Activated CD8-positive, alpha-beta T cell treated with anti-CD3 and anti-CD28 coated beads for 36 hours (primary cell): ENCODE measurements at regions not wholly inside any gene's neighbourhood (a gene's known extent, or its start where the extent isn't known, plus 50 kb on each side); places are given as distances from the start of the nearest gene placed in this dataset.

Source experiments
- ATAC-seq: fragments of 200-7000 bp; cut with Tn5 transposase; one replicate; pipeline ENCODE4 v1.10.0; 2021; ENCODE audit warnings: mild to moderate bottlenecking, moderate library complexity
- CTCF ChIA-PET: fragments of 350-600 bp; sonication (Branson Sonifier 250); formaldehyde crosslinking; loops from one replicate; lab custom pipeline; 2021; ENCODE audit warnings: antibody characterized with exemption; lab: Charles Lee
- POLR2A ChIA-PET: fragments of 350-600 bp; sonication (Branson Sonifier 250); formaldehyde crosslinking; loops from one replicate; lab custom pipeline; 2021; ENCODE audit warnings: antibody characterized with exemption; lab: Charles Lee
- DNase-seq: peaks from one replicate; pipeline ENCODE4 v3.0.0-alpha.2; 2020
- H3K27ac Mint-ChIP-seq: one replicate; pipeline ENCODE4 v1.8.0; 2021; ENCODE audit warnings: mild to moderate bottlenecking, mixed read lengths
- H3K27me3 Mint-ChIP-seq: one replicate; pipeline ENCODE4 v1.8.0; 2021; ENCODE audit warnings: mixed read lengths
- H3K36me3 Mint-ChIP-seq: one replicate; pipeline ENCODE4 v1.8.0; 2021; ENCODE audit warnings: low read depth, mixed read lengths
- H3K4me1 Mint-ChIP-seq: one replicate; pipeline ENCODE4 v1.8.0; 2021; ENCODE audit warnings: low read depth, mixed read lengths
- H3K4me3 Mint-ChIP-seq: one replicate; pipeline ENCODE4 v1.8.0; 2021; ENCODE audit warnings: mild to moderate bottlenecking, moderate library complexity, mixed read lengths
- H3K9me3 Mint-ChIP-seq: one replicate; pipeline ENCODE4 v1.8.0; 2021; ENCODE audit warnings: mixed read lengths
- intact Hi-C: fragments of 100-400 bp; cut with micrococcal nuclease; formaldehyde crosslinking; loops from one replicate; pipeline ENCODE4 v1.10.0; 2022
- TF ChIP-seq, protein P1 (sequence below): fragments of 200-600 bp; IDR thresholded peaks from one replicate; pipeline ENCODE4 v1.8.0; 2022; ENCODE audit warnings: antibody characterized with exemption, mild to moderate bottlenecking

GRCh38 chr2:204315236-204315662 is 230.0 kb upstream of the PARD3B start:
- Mint-ChIP-seq H3K9me3 (no peaks in the 10 kb centered on the region), H3K27me3 (peaks cover 13% of the 10 kb centered on the region), H3K36me3 (no peaks in the 10 kb centered on the region), H3K4me3 (no peak overlapping the region), H3K4me1 (no peaks in the 10 kb centered on the region), H3K27ac (no peak overlapping the region)
- intact Hi-C loops = no loop called here
- TF ChIP-seq, protein P1, sequence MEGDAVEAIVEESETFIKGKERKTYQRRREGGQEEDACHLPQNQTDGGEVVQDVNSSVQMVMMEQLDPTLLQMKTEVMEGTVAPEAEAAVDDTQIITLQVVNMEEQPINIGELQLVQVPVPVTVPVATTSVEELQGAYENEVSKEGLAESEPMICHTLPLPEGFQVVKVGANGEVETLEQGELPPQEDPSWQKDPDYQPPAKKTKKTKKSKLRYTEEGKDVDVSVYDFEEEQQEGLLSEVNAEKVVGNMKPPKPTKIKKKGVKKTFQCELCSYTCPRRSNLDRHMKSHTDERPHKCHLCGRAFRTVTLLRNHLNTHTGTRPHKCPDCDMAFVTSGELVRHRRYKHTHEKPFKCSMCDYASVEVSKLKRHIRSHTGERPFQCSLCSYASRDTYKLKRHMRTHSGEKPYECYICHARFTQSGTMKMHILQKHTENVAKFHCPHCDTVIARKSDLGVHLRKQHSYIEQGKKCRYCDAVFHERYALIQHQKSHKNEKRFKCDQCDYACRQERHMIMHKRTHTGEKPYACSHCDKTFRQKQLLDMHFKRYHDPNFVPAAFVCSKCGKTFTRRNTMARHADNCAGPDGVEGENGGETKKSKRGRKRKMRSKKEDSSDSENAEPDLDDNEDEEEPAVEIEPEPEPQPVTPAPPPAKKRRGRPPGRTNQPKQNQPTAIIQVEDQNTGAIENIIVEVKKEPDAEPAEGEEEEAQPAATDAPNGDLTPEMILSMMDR = no peak
- ChIA-PET CTCF (interaction anchor here (1.4 kb wide), 1 partner anchor 9 kb away, joined by 3 read pairs; no protein-coding TSS in a partner anchor), POLR2A (no interaction called here)
- ATAC-seq (no peak), DNase-seq (no peak)

DNA sequence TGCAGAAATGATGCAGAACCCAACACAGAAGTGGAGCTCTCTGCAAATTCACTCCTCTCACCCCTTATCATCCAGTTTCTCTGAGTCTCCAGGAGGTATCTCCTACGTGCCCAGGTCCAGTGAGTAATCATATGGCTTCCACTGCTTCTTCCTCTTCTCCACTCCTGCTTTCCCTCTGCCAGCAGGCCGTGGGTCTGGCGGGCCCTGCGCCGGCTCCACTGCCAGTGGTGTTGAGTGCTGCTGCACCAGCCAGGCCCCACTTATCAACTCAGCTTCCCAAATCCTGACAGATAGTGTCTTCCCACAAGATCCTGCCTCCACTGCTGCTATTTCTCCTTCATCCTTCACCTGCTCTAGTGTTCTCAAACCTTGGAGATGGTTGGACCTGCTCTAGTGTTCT is 227.6 kb upstream of the PARD3B start:
- peaks cover 17% of the 10 kb centered on the region for H3K27me3 Mint-ChIP-seq
- TF ChIP-seq, protein P1 = no peak
- H3K4me3 Mint-ChIP-seq = no peak overlapping the region
- no peaks in the 10 kb centered on the region for H3K4me1 Mint-ChIP-seq
- no peak for DNase-seq
- intact Hi-C loops = no loop called here
- no peaks in the 10 kb centered on the region for H3K36me3 Mint-ChIP-seq
- ChIA-PET POLR2A (no interaction called here), CTCF (no interaction called here)
- ATAC-seq = no peak
- no peak overlapping the region for H3K27ac Mint-ChIP-seq
- H3K9me3 Mint-ChIP-seq = no peaks in the 10 kb centered on the region

- Mint-ChIP-seq H3K4me1 (peaks cover 2% of the 10 kb centered on the region), H3K4me3 (no peak overlapping the region), H3K27me3 (peaks cover 14% of the 10 kb centered on the region), H3K36me3 (no peaks in the 10 kb centered on the region), H3K27ac (no peak overlapping the region), H3K9me3 (no peaks in the 10 kb centered on the region)
- CTCF ChIA-PET = no interaction called here
- TF ChIP-seq, protein P1 = no peak
- POLR2A ChIA-PET = interaction anchor here (0.6 kb wide), 1 partner anchor 54 kb away, joined by 5 read pairs; no protein-coding TSS in a partner anchor
- ATAC-seq (no peak), DNase-seq (no peak)
- intact Hi-C loops = loop anchor here (10.0 kb wide), 1 partner anchor 176 kb away; no protein-coding TSS in a partner anchor
Measured at GRCh38 chr2:204321027-204321800, 224.1 kb upstream of the PARD3B start.

- Mint-ChIP-seq H3K9me3 (no peaks in the 10 kb centered on the region), H3K27me3 (peaks cover 14% of the 10 kb centered on the region), H3K36me3 (no peaks in the 10 kb centered on the region), H3K4me1 (peaks cover 2% of the 10 kb centered on the region), H3K4me3 (no peak overlapping the region), H3K27ac (no peak overlapping the region)
- ATAC-seq (no peak), DNase-seq (no peak)
- ChIA-PET CTCF (no interaction called here), POLR2A (no interaction called here)
- intact Hi-C loops = loop anchor here (10.0 kb wide), 1 partner anchor 177 kb away; no protein-coding TSS in a partner anchor
- TF ChIP-seq, protein P1 = no peak
Measured at GRCh38 chr2:204321910-204322751, 223.1 kb upstream of the PARD3B start.
